ENCODE measurements at regions not wholly inside any gene's neighbourhood (a gene's known extent, or its start where the extent isn't known, plus 50 kb on each side); places are given as distances from the start of the nearest gene placed in this dataset.
A peak's percentile ranks its signal among the peaks of the same experiment; 100 is the strongest.

DNA sequence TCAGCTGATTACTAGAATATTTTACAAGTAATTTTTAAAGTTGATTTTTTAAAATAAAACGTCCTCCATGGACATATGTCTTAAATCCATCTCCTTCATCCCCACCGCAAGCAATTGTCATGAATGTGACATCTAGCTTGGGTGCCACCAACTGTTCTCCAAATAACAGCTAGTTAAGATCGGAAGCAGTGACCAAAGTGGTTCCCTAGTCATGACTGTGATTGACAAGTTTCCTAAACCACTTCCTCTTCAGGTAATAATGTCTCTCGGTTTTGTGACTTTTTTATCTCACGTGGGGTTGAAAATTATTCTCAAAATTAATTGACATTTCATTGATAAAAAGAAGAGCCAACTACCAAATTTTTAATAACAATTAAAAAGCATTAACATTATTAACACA lies 135.3 kb upstream of the MIR17HG start:
- WGBS (ENCODE audit: insufficient coverage) = 0% methylated on average over 1 of the region's 5 CpGs
- peak; percentile 52 to 91 (median 83) for DNase-seq
- H3K36me3 ChIP-seq (ENCODE audit: control insufficient read depth in 4 of 4, insufficient read depth in 4 of 4, low read length in 3 of 4) = no peaks in the 10 kb centered on the region
- peak overlapping the region in 1 of 2 experiments; percentile 4 for H3K27ac ChIP-seq (ENCODE audit: insufficient read depth in 1 of 2, low read depth in 1 of 2, low read length in 2 of 2, poor library complexity in 1 of 2, severe bottlenecking in 2 of 2)
- ChIA-PET POLR2A (no interaction called here), CTCF (interaction anchor here (1.0 to 1.8 kb wide), 3 partner anchors 13 to 33 kb away, joined by 3 to 8 read pairs (median 5); no protein-coding TSS in a partner anchor)
- no peaks in the 10 kb centered on the region for H3K9me3 ChIP-seq (ENCODE audit: control extremely low read depth in 1 of 5, control insufficient read depth in 4 of 5, insufficient read depth in 2 of 5, low read depth in 1 of 5, low read length in 4 of 5)
- no peaks in the 10 kb centered on the region for H3K27me3 ChIP-seq (replicated peaks in 2 of 5; ENCODE audit: control insufficient read depth in 4 of 5, insufficient read depth in 5 of 5, low read length in 4 of 5)
- H3K4me1 ChIP-seq (ENCODE audit: control extremely low read depth in 1 of 4, control insufficient read depth in 4 of 4, insufficient read depth in 4 of 4, low read length in 3 of 4) = peaks cover 27 to 72% (median 42%) of the 10 kb centered on the region in 4 experiments
- H3K4me3 ChIP-seq (ENCODE audit: control insufficient read depth in 1 of 7, extremely low read depth in 1 of 7, insufficient read depth in 4 of 7, low read depth in 2 of 7, low read length in 6 of 7) = peak overlapping the region in 1 of 7 experiments; percentile 19

DNA sequence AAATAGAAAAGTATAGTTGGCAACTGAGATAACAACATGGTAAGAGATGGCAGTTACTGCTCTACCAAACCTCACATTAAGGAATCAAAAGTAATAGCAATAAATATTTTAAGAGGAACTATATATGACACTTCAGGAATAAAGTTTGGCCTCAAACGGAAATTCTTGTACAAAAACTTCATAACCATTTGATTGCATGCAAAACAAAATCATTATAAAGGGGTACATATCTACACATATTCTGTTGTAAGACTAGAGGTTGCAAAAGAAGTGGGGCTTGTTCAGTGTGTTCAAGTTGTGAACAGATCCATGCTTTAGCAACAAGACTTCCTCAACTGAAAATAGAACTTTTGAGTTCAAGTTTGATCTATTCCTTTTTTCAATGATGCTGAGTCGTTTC lies 133.5 kb upstream of the MIR17HG start:
- Histone ChIP-seq H3K4me1 (ENCODE audit: control extremely low read depth in 1 of 4, control insufficient read depth in 4 of 4, insufficient read depth in 4 of 4, low read length in 3 of 4) (peaks cover 27 to 78% (median 42%) of the 10 kb centered on the region in 4 experiments), H3K4me3 (ENCODE audit: control insufficient read depth in 1 of 7, extremely low read depth in 1 of 7, insufficient read depth in 4 of 7, low read depth in 2 of 7, low read length in 6 of 7) (peak overlapping the region in 2 of 7 experiments; percentile 6 to 40), H3K36me3 (ENCODE audit: control insufficient read depth in 4 of 4, insufficient read depth in 4 of 4, low read length in 3 of 4) (no peaks in the 10 kb centered on the region), H3K27me3 (replicated peaks in 2 of 5; ENCODE audit: control insufficient read depth in 4 of 5, insufficient read depth in 5 of 5, low read length in 4 of 5) (no peaks in the 10 kb centered on the region), H3K27ac (ENCODE audit: insufficient read depth in 1 of 2, low read depth in 1 of 2, low read length in 2 of 2, poor library complexity in 1 of 2, severe bottlenecking in 2 of 2) (no peak overlapping the region), H3K9me3 (ENCODE audit: control extremely low read depth in 1 of 5, control insufficient read depth in 4 of 5, insufficient read depth in 2 of 5, low read depth in 1 of 5, low read length in 4 of 5) (no peaks in the 10 kb centered on the region)
- POLR2A ChIA-PET = interaction anchor here (1.2 kb wide), 1 partner anchor 31 kb away, joined by 4 read pairs; no protein-coding TSS in a partner anchor
- peak; percentile 20 to 76 (median 66) for DNase-seq
- 0% methylated on average over 1 of the region's 2 CpGs for WGBS (ENCODE audit: insufficient coverage)
- CTCF ChIA-PET = interaction anchor here (1.8 kb wide), 1 partner anchor 11 kb away, joined by 5 read pairs; no protein-coding TSS in a partner anchor

DNA sequence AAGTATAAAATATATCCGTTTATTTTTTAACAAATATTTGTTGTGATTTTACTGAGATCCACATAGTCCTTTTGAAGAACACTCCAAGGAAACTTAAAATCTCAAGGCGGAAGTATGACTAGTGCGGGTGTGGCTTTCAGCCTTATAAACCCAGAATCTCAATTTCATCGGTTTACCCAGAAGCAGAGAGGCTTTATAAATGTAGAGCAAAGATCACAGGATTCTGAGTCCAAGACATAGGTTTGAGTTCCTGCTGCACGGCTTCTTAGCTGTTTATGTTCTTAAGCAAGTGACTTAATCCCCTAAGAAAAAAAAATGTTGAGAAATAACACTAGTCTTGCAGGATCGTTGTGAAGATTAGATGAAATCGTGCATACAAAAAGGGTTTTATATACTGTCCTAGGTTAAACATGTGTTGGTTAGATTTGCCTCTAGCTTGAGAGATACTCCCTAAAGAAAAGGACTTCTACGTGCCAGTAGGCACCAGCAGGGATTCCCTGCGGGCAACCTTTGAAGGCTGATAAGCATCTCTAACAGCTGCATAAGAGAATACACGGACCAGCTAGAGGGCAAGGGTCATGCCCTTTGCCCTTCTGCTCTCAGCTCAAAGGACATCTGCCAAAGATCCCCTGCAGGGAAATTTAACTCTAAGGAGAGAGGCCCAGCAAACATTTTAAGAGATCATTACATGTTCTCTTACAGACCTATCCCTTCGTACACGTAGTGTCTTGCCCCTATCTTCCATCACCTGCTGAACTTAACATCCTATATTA lies 130.4 kb upstream of the MIR17HG start:
- Histone ChIP-seq H3K9me3 (ENCODE audit: control extremely low read depth in 1 of 5, control insufficient read depth in 4 of 5, insufficient read depth in 2 of 5, low read depth in 1 of 5, low read length in 4 of 5) (no peaks in the 10 kb centered on the region), H3K27ac (ENCODE audit: insufficient read depth in 1 of 2, low read depth in 1 of 2, low read length in 2 of 2, poor library complexity in 1 of 2, severe bottlenecking in 2 of 2) (no peak overlapping the region), H3K36me3 (ENCODE audit: control insufficient read depth in 4 of 4, insufficient read depth in 4 of 4, low read length in 3 of 4) (no peaks in the 10 kb centered on the region), H3K27me3 (replicated peaks in 2 of 5; ENCODE audit: control insufficient read depth in 4 of 5, insufficient read depth in 5 of 5, low read length in 4 of 5) (no peaks in the 10 kb centered on the region), H3K4me1 (ENCODE audit: control extremely low read depth in 1 of 4, control insufficient read depth in 4 of 4, insufficient read depth in 4 of 4, low read length in 3 of 4) (peaks cover 19 to 73% (median 33%) of the 10 kb centered on the region in 4 experiments), H3K4me3 (ENCODE audit: control insufficient read depth in 1 of 7, extremely low read depth in 1 of 7, insufficient read depth in 4 of 7, low read depth in 2 of 7, low read length in 6 of 7) (no peak overlapping the region)
- CTCF ChIA-PET = interaction anchor here (0.8 to 4.2 kb wide), 4 partner anchors 10 to 58 kb away, joined by 3 to 17 read pairs (median 13); no protein-coding TSS in a partner anchor
- POLR2A ChIA-PET = interaction anchor here (1.6 kb wide), 1 partner anchor 16 kb away, joined by 3 read pairs; no protein-coding TSS in a partner anchor
- DNase-seq = no peak
- WGBS (ENCODE audit: insufficient coverage) = 90% methylated on average over 8 of the region's 12 CpGs

DNA sequence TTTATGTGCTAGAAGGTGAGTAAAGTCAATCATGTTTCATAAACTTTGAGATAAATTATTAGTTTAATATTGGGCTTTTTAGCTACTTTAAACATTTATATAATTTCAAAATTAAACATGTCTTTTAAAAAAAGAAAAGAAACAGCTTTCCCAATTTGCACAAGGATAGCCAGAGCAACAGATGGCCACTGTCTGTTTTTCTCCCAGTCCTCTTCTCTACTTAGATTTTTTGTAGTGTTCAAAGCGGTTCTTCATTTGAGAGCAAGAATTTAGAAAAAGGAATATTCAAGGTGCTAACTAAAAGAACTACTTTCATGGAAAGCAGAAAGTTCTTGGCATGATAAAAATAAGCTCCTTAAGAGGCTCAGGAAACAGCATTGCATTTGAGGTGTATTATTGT lies 128.3 kb upstream of the MIR17HG start:
- CTCF ChIA-PET = interaction anchor here (1.0 to 1.6 kb wide), 4 partner anchors 16 to 142 kb away, joined by 3 to 8 read pairs (median 3); no protein-coding TSS in a partner anchor
- Histone ChIP-seq H3K4me3 (ENCODE audit: control insufficient read depth in 1 of 7, extremely low read depth in 1 of 7, insufficient read depth in 4 of 7, low read depth in 2 of 7, low read length in 6 of 7) (no peak overlapping the region), H3K27ac (ENCODE audit: insufficient read depth in 1 of 2, low read depth in 1 of 2, low read length in 2 of 2, poor library complexity in 1 of 2, severe bottlenecking in 2 of 2) (no peak overlapping the region), H3K4me1 (ENCODE audit: control extremely low read depth in 1 of 4, control insufficient read depth in 4 of 4, insufficient read depth in 4 of 4, low read length in 3 of 4) (peaks cover 13 to 54% (median 13%) of the 10 kb centered on the region in 4 experiments), H3K9me3 (ENCODE audit: control extremely low read depth in 1 of 5, control insufficient read depth in 4 of 5, insufficient read depth in 2 of 5, low read depth in 1 of 5, low read length in 4 of 5) (peaks cover 0 to 6% (median 0%) of the 10 kb centered on the region in 5 experiments), H3K36me3 (ENCODE audit: control insufficient read depth in 4 of 4, insufficient read depth in 4 of 4, low read length in 3 of 4) (no peaks in the 10 kb centered on the region), H3K27me3 (replicated peaks in 2 of 5; ENCODE audit: control insufficient read depth in 4 of 5, insufficient read depth in 5 of 5, low read length in 4 of 5) (no peaks in the 10 kb centered on the region)
- DNase-seq = no peak
- POLR2A ChIA-PET = no interaction called here
- WGBS (ENCODE audit: insufficient coverage) = 100% methylated on average over 1 of the region's 1 CpG

DNA sequence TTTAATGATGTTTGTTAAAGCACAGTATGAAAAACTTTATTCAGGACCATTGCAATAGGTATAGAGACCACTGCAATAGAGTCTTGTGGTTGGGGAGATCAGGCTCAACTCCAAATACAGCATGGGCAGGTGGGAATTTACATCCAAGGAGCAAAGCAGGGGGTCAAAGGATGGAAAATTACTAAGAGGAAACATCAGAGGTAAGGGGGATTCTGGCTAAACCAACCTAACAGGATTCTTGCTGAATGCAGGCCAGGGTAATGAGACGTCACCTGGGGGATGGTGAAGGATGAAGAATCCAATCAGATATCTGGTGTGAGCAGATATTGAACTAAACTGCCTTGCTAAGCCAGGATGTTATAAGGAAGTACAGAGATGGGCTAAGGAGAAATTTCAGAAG lies 126.6 kb upstream of the MIR17HG start:
- peaks cover 0 to 6% (median 0%) of the 10 kb centered on the region in 5 experiments for H3K9me3 ChIP-seq (ENCODE audit: control extremely low read depth in 1 of 5, control insufficient read depth in 4 of 5, insufficient read depth in 2 of 5, low read depth in 1 of 5, low read length in 4 of 5)
- no peak for DNase-seq
- ChIA-PET CTCF (no interaction called here), POLR2A (no interaction called here)
- H3K27me3 ChIP-seq (replicated peaks in 2 of 5; ENCODE audit: control insufficient read depth in 4 of 5, insufficient read depth in 5 of 5, low read length in 4 of 5) = no peaks in the 10 kb centered on the region
- peaks cover 2 to 37% (median 5%) of the 10 kb centered on the region in 4 experiments for H3K4me1 ChIP-seq (ENCODE audit: control extremely low read depth in 1 of 4, control insufficient read depth in 4 of 4, insufficient read depth in 4 of 4, low read length in 3 of 4)
- H3K4me3 ChIP-seq (ENCODE audit: control insufficient read depth in 1 of 7, extremely low read depth in 1 of 7, insufficient read depth in 4 of 7, low read depth in 2 of 7, low read length in 6 of 7) = no peak overlapping the region
- no peak overlapping the region for H3K27ac ChIP-seq (ENCODE audit: insufficient read depth in 1 of 2, low read depth in 1 of 2, low read length in 2 of 2, poor library complexity in 1 of 2, severe bottlenecking in 2 of 2)
- no peaks in the 10 kb centered on the region for H3K36me3 ChIP-seq (ENCODE audit: control insufficient read depth in 4 of 4, insufficient read depth in 4 of 4, low read length in 3 of 4)
- 43% methylated on average over 1 of the region's 1 CpG for WGBS (ENCODE audit: insufficient coverage)

DNA sequence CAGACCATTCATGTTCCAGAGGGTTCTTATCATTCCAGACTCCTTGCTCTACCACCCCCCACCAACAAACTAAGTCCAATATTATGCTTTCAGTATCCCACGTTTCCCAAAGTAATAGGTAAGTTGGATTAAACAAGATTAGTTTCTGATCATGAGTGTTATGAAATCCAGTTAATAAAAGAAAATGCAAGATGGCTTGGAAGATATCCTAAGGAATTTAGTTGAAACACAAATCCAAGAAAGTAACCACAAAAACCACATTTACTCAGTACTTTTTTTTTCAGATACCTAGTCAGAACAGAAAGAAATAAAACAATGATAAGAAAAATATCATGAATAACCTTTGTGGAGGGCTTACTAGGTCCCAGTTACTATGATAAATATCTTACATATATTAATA lies 119.4 kb upstream of the MIR17HG start:
- no CpG with 5 or more reads among the region's 1 CpG for WGBS (ENCODE audit: insufficient coverage)
- ChIA-PET CTCF (interaction anchor here (0.7 to 1.9 kb wide), 2 partner anchors 10 to 16 kb away, joined by 3 to 9 read pairs; no protein-coding TSS in a partner anchor), POLR2A (no interaction called here)
- DNase-seq = peak in 2 of 3 donors; percentile 41 to 59
- Histone ChIP-seq H3K4me3 (ENCODE audit: control insufficient read depth in 1 of 7, extremely low read depth in 1 of 7, insufficient read depth in 4 of 7, low read depth in 2 of 7, low read length in 6 of 7) (no peak overlapping the region), H3K9me3 (ENCODE audit: control extremely low read depth in 1 of 5, control insufficient read depth in 4 of 5, insufficient read depth in 2 of 5, low read depth in 1 of 5, low read length in 4 of 5) (peaks cover 0 to 6% (median 0%) of the 10 kb centered on the region in 5 experiments), H3K27ac (ENCODE audit: insufficient read depth in 1 of 2, low read depth in 1 of 2, low read length in 2 of 2, poor library complexity in 1 of 2, severe bottlenecking in 2 of 2) (no peak overlapping the region), H3K27me3 (replicated peaks in 2 of 5; ENCODE audit: control insufficient read depth in 4 of 5, insufficient read depth in 5 of 5, low read length in 4 of 5) (no peaks in the 10 kb centered on the region), H3K36me3 (ENCODE audit: control insufficient read depth in 4 of 4, insufficient read depth in 4 of 4, low read length in 3 of 4) (no peaks in the 10 kb centered on the region), H3K4me1 (ENCODE audit: control extremely low read depth in 1 of 4, control insufficient read depth in 4 of 4, insufficient read depth in 4 of 4, low read length in 3 of 4) (peaks cover 4 to 33% (median 9%) of the 10 kb centered on the region in 4 experiments)

DNA sequence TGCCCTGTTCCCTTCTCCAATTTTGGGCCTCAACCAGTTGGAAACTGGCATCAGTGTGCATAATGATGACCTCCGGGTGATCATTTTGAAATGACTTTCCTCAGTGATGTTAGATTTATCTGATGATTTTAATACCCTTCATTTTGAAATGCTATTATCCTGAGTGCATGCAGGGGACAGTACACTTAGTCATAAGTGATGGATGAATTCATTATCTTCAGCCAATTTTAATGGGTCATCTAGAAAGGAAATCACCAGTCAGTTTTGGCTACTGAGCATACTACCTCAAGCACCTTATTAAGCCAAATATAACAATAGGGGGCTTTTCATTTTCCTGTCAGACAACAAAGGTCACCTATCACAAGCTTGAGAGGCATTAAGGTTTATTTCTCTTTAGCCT lies 118.5 kb upstream of the MIR17HG start:
- no CpG with 5 or more reads among the region's 1 CpG for WGBS (ENCODE audit: insufficient coverage)
- Histone ChIP-seq H3K4me1 (ENCODE audit: control extremely low read depth in 1 of 4, control insufficient read depth in 4 of 4, insufficient read depth in 4 of 4, low read length in 3 of 4) (peaks cover 4 to 40% (median 9%) of the 10 kb centered on the region in 4 experiments), H3K27me3 (replicated peaks in 2 of 5; ENCODE audit: control insufficient read depth in 4 of 5, insufficient read depth in 5 of 5, low read length in 4 of 5) (no peaks in the 10 kb centered on the region), H3K4me3 (ENCODE audit: control insufficient read depth in 1 of 7, extremely low read depth in 1 of 7, insufficient read depth in 4 of 7, low read depth in 2 of 7, low read length in 6 of 7) (no peak overlapping the region), H3K27ac (ENCODE audit: insufficient read depth in 1 of 2, low read depth in 1 of 2, low read length in 2 of 2, poor library complexity in 1 of 2, severe bottlenecking in 2 of 2) (no peak overlapping the region), H3K36me3 (ENCODE audit: control insufficient read depth in 4 of 4, insufficient read depth in 4 of 4, low read length in 3 of 4) (no peaks in the 10 kb centered on the region), H3K9me3 (ENCODE audit: control extremely low read depth in 1 of 5, control insufficient read depth in 4 of 5, insufficient read depth in 2 of 5, low read depth in 1 of 5, low read length in 4 of 5) (no peaks in the 10 kb centered on the region)
- POLR2A ChIA-PET = interaction anchor here (0.6 kb wide), 1 partner anchor 111 kb away, joined by 4 read pairs; no protein-coding TSS in a partner anchor
- DNase-seq = no peak
- CTCF ChIA-PET = interaction anchor here (0.7 to 1.9 kb wide), 4 partner anchors 9 to 95 kb away, joined by 3 to 9 read pairs (median 4); no protein-coding TSS in a partner anchor
